IMR-90 (cell line): ENCODE measurements at regions not wholly inside any gene's neighbourhood (a gene's known extent, or its start where the extent isn't known, plus 50 kb on each side); places are given as distances from the start of the nearest gene placed in this dataset.

Experiments
- ATAC-seq: fragments of 200-7000 bp; cut with Tn5 transposase; 2 replicates; pipeline ENCODE4 v1.9.1; 2020; ENCODE audit warnings: low read depth, mild to moderate bottlenecking, moderate library complexity
- BruUV-seq: library from RNA; stranded (reverse); fragments of 400-500 nt; replicated peaks from 2 replicates; lab custom pipeline; 2021; lab: Mats Ljungman, UMichigan
- CTCF ChIA-PET: fragments of 300-600 bp; formaldehyde crosslinking; extraction: SDS; loops from one replicate; lab custom pipeline; 2021; ENCODE audit warnings: antibody characterized with exemption; lab: Yijun Ruan, JAX
- POLR2A ChIA-PET: fragments of 300-600 bp; sonication (Branson Sonifier 250); formaldehyde crosslinking; loops from one replicate; lab custom pipeline; 2022; ENCODE audit warnings: antibody characterized with exemption; ENCODE audit not compliant: unreplicated experiment; lab: Charles Lee
- DNase-seq: peaks from one replicate; pipeline ENCODE4 v3.0.0; 2013
- H2AFZ ChIP-seq: replicated peaks from 2 replicates; pipeline ENCODE3; 2013; ENCODE audit warnings: low read length, mild to moderate bottlenecking; ENCODE audit not compliant: poor library complexity
- H2AK5ac ChIP-seq: 2 replicates; pipeline ENCODE4 v1.6.1; 2013; ENCODE audit warnings: low read depth, low read length, inconsistent platforms
- H2AK9ac ChIP-seq: replicated peaks from 2 replicates; pipeline ENCODE3; 2013; ENCODE audit warnings: mild to moderate bottlenecking, low read depth, low read length, moderate library complexity; ENCODE audit not compliant: poor library complexity
- H2BK120ac ChIP-seq: 2 replicates; pipeline ENCODE4 v1.6.1; 2013; ENCODE audit warnings: low read depth, low read length, inconsistent platforms
- H2BK15ac ChIP-seq: 3 replicates; pipeline ENCODE4 v1.6.1; 2013; ENCODE audit warnings: low read depth, low read length, inconsistent platforms
- H2BK20ac ChIP-seq: 2 replicates; pipeline ENCODE4 v1.6.1; 2013; ENCODE audit warnings: low read depth, mild to moderate bottlenecking, inconsistent platforms, low read length, moderate library complexity
- H2BK5ac ChIP-seq: 2 replicates; pipeline ENCODE4 v1.6.1; 2013; ENCODE audit warnings: mild to moderate bottlenecking, low read depth, low read length, inconsistent platforms; ENCODE audit not compliant: poor library complexity, severe bottlenecking
- H3K14ac ChIP-seq: replicated peaks from 2 replicates; pipeline ENCODE4 v1.6.1; 2013; ENCODE audit warnings: low read depth, low read length, inconsistent platforms
- H3K18ac ChIP-seq: 2 replicates; pipeline ENCODE4 v1.6.1; 2013; ENCODE audit warnings: low read depth, low read length, control low read depth
- H3K23ac ChIP-seq: 2 replicates; pipeline ENCODE4 v1.6.1; 2013; ENCODE audit warnings: low read depth, low read length, inconsistent platforms
- H3K27ac ChIP-seq: 2 replicates; pipeline ENCODE4 v1.5.1; 2013; ENCODE audit warnings: mild to moderate bottlenecking, control low read depth, low read length; ENCODE audit not compliant: insufficient read depth
- H3K27me3 ChIP-seq: 2 replicates; pipeline ENCODE4 v1.6.1; 2013; ENCODE audit warnings: low read length; ENCODE audit not compliant: control insufficient read depth, insufficient read depth
- H3K36me3 ChIP-seq: 2 replicates; pipeline ENCODE4 v1.6.1; 2013; ENCODE audit warnings: low read length, mixed read lengths; ENCODE audit not compliant: control insufficient read depth, insufficient read depth
- H3K4ac ChIP-seq: 2 replicates; pipeline ENCODE4 v1.6.1; 2013; ENCODE audit warnings: low read depth, low read length, inconsistent platforms
- H3K4me1 ChIP-seq: 2 replicates; pipeline ENCODE4 v1.6.1; 2013; ENCODE audit warnings: low read length, mixed read lengths; ENCODE audit not compliant: control insufficient read depth, insufficient read depth
- H3K4me2 ChIP-seq: 2 replicates; pipeline ENCODE4 v1.6.1; 2013; ENCODE audit warnings: low read depth, mild to moderate bottlenecking, control low read depth, low read length, moderate library complexity
- H3K4me3 ChIP-seq: 2 replicates; pipeline ENCODE4 v1.5.1; 2013; ENCODE audit warnings: low read depth, mild to moderate bottlenecking, control low read depth, low read length, moderate library complexity; ENCODE audit not compliant: insufficient read depth
- H3K56ac ChIP-seq: 2 replicates; pipeline ENCODE4 v1.6.1; 2013; ENCODE audit warnings: low read length, inconsistent platforms; ENCODE audit not compliant: insufficient read depth; ENCODE audit errors: extremely low read depth
- H3K79me1 ChIP-seq, 2 experiments: 2 replicates each; pipeline ENCODE4 v1.6.1; 2013; ENCODE audit warnings: low read length in 2 of 2, inconsistent platforms in 1 of 2, low read depth in 1 of 2
- H3K9ac ChIP-seq: 2 replicates; pipeline ENCODE4 v1.6.1; 2013; ENCODE audit warnings: low read depth, low read length, control low read depth
- H3K9me1 ChIP-seq: 2 replicates; pipeline ENCODE4 v1.6.1; 2013; ENCODE audit warnings: low read length, inconsistent platforms; ENCODE audit not compliant: insufficient read depth
- H3K9me3 ChIP-seq: 2 replicates; pipeline ENCODE4 v1.6.1; 2013; ENCODE audit warnings: low read length; ENCODE audit not compliant: control insufficient read depth, insufficient read depth
- H4K20me1 ChIP-seq: 2 replicates; pipeline ENCODE4 v1.6.1; 2013; ENCODE audit warnings: low read length, inconsistent platforms; ENCODE audit not compliant: insufficient read depth
- H4K5ac ChIP-seq: 2 replicates; pipeline ENCODE4 v1.6.1; 2013; ENCODE audit warnings: mild to moderate bottlenecking, low read depth, low read length, control low read depth
- H4K8ac ChIP-seq, 2 experiments: 2 replicates each; pipeline ENCODE4 v1.6.1; 2013; ENCODE audit warnings: low read depth in 2 of 2, low read length in 2 of 2, control low read depth in 1 of 2, inconsistent platforms in 1 of 2
- H4K91ac ChIP-seq: 2 replicates; pipeline ENCODE4 v1.6.1; 2013; ENCODE audit warnings: low read depth, low read length, inconsistent platforms; ENCODE audit not compliant: insufficient read depth
- CEBPB ChIP-seq: IDR thresholded peaks from 2 replicates; pipeline ENCODE4 v1.6.1; 2012; ENCODE audit warnings: low read depth, low read length, improper control_type of control experiment
- CHD1 ChIP-seq: IDR thresholded peaks from 2 replicates; pipeline ENCODE4 v1.6.1; 2012; ENCODE audit warnings: low read depth, low read length, improper control_type of control experiment
- FOS ChIP-seq: fragments of 150-350 bp; IDR thresholded peaks from 2 replicates; pipeline ENCODE4 v1.6.1; 2016; ENCODE audit warnings: low read depth, low read length
- MAZ ChIP-seq: IDR thresholded peaks from 2 replicates; pipeline ENCODE4 v1.6.1; 2012; ENCODE audit warnings: low read depth, mild to moderate bottlenecking, low read length, improper control_type of control experiment, moderate library complexity, borderline replicate concordance
- POLR2A ChIP-seq: IDR thresholded peaks from 2 replicates; pipeline ENCODE4 v1.6.1; 2012; ENCODE audit warnings: mild to moderate bottlenecking, low read depth, low read length
- RCOR1 ChIP-seq: IDR thresholded peaks from 2 replicates; pipeline ENCODE4 v1.6.1; 2012; ENCODE audit warnings: mild to moderate bottlenecking, low read length, improper control_type of control experiment; ENCODE audit not compliant: insufficient replicate concordance
- RFX5 ChIP-seq: IDR thresholded peaks from 2 replicates; pipeline ENCODE4 v1.8.0; 2012; ENCODE audit warnings: low read depth, mild to moderate bottlenecking, low read length, moderate library complexity
- WGBS, 2 experiments: methylation state at CpG; one replicate each; pipeline versions ENCODE4 v1.1.5 to v1.1.7; 2013; ENCODE audit warnings: missing lambda C conversion rate in 2 of 2; ENCODE audit not compliant: insufficient read length in 1 of 2; ENCODE audit errors: extremely low coverage in 2 of 2; 5-methylcytosine and 5-hydroxymethylcytosine counted together
- dilution Hi-C: fragments of 300-500 bp; cut with HindIII; formaldehyde crosslinking; loops from one replicate; pipeline ENCODE4 v1.14.3; 2018; ENCODE audit warnings: low sequenced_read_pairs; ENCODE audit not compliant: unreplicated experiment
- in situ Hi-C: fragments of 300-500 bp; cut with MboI; formaldehyde crosslinking; loops from 3 replicates; pipeline ENCODE4 v1.14.3; 2019; ENCODE audit warnings: low sequenced_read_pairs, inconsistent platforms, mixed read lengths
- intact Hi-C: fragments of 100-400 bp; cut with micrococcal nuclease; formaldehyde crosslinking; loops from 2 replicates; pipeline ENCODE4 v1.10.0; 2022
- TF ChIP-seq, protein P1 (sequence below): fragments of 150-350 bp; IDR thresholded peaks from 2 replicates; pipeline ENCODE4 v1.6.1; 2017; ENCODE audit warnings: mild to moderate bottlenecking, antibody characterized with exemption, low read length, low read depth
- TF ChIP-seq, protein P2 (sequence below): fragments of 150-350 bp; IDR thresholded peaks from 2 replicates; pipeline ENCODE4 v1.6.1; 2016; ENCODE audit warnings: low read depth, mild to moderate bottlenecking, low read length, moderate library complexity, borderline replicate concordance

DNA sequence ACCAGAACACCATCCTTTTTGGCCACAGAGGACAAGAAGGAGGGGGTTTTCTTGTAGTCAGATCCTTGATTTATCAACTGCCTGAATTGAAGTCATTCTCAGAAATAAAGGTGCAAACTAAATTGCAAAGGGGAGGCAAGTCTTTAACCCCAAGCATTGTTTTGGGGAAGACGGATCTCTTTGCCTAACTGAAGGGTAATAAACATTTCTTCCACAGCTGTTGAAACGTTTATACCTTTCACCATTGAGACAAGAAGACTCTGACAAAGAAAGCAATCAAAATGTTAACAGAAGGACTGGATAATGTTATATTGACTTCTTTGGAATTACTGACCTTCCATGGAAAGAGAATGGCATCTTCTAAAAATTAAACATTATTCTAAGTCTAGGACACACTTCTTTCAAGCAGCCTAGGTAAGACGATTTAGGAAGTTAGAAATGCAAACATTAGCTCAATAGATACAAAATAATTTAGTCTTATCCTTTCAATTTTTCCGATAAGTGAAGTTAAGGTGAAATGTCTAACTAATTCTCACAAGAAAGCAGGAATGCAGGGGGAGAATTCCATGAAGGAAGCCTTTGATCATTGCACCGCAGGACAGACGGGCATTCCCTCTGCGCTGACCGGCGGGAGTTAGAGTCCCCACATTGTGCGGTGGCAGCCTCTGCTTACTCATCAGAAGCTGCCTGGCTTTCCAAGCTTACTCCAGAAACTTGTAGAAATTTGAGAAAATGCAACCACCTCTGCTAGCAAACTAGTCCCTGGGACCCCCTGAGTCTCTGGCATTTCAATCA lies 69.4 kb upstream of the COPS8 start:
- no peak overlapping the region for H4K91ac ChIP-seq
- no peak overlapping the region for H2AK5ac ChIP-seq
- no peak overlapping the region for H3K18ac ChIP-seq
- WGBS, 2 experiments: 95% methylated on average over 6 of the region's 10 CpGs; no CpG with 5 or more reads in 1 of the 2 experiments
- H3K56ac ChIP-seq: no peak overlapping the region
- no peak overlapping the region for H2AFZ ChIP-seq
- no peaks in the 10 kb centered on the region for H3K36me3 ChIP-seq
- TF ChIP-seq POLR2A: no peak
- no peak for TF ChIP-seq RCOR1
- no peak for TF ChIP-seq FOS
- TF ChIP-seq, protein P1, sequence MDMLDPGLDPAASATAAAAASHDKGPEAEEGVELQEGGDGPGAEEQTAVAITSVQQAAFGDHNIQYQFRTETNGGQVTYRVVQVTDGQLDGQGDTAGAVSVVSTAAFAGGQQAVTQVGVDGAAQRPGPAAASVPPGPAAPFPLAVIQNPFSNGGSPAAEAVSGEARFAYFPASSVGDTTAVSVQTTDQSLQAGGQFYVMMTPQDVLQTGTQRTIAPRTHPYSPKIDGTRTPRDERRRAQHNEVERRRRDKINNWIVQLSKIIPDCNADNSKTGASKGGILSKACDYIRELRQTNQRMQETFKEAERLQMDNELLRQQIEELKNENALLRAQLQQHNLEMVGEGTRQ: no peak
- TF ChIP-seq, protein P2, sequence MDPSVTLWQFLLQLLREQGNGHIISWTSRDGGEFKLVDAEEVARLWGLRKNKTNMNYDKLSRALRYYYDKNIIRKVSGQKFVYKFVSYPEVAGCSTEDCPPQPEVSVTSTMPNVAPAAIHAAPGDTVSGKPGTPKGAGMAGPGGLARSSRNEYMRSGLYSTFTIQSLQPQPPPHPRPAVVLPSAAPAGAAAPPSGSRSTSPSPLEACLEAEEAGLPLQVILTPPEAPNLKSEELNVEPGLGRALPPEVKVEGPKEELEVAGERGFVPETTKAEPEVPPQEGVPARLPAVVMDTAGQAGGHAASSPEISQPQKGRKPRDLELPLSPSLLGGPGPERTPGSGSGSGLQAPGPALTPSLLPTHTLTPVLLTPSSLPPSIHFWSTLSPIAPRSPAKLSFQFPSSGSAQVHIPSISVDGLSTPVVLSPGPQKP: no peak
- no peak for TF ChIP-seq CHD1
- no peak for TF ChIP-seq RFX5
- TF ChIP-seq MAZ: no peak
- no peak for TF ChIP-seq CEBPB
- H3K23ac ChIP-seq: no peak overlapping the region
- H2AK9ac ChIP-seq: no peak overlapping the region
- intact Hi-C loops: no loop called here
- ATAC-seq (no peak), DNase-seq (no peak)
- H4K20me1 ChIP-seq: no peaks in the 10 kb centered on the region
- H2BK15ac ChIP-seq: no peak overlapping the region
- ChIA-PET POLR2A (no interaction called here), CTCF (no interaction called here)
- no peak overlapping the region for H2BK20ac ChIP-seq
- no peak overlapping the region for H4K5ac ChIP-seq
- no peak overlapping the region for H3K14ac ChIP-seq
- H3K4ac ChIP-seq: no peak overlapping the region
- no TSS peak for BruUV-seq
- no peak overlapping the region for H3K4me3 ChIP-seq
- H3K79me1 ChIP-seq: no peaks in the 10 kb centered on the region
- no peak overlapping the region for H4K8ac ChIP-seq
- H3K9ac ChIP-seq: no peak overlapping the region
- H2BK5ac ChIP-seq: no peak overlapping the region
- dilution Hi-C loops: no loop called here
- H3K4me2 ChIP-seq: no peak overlapping the region
- no peak overlapping the region for H3K27ac ChIP-seq
- no peaks in the 10 kb centered on the region for H3K9me1 ChIP-seq
- H3K9me3 ChIP-seq: peaks cover 5% of the 10 kb centered on the region
- peaks cover 2% of the 10 kb centered on the region for H3K4me1 ChIP-seq
- H2BK120ac ChIP-seq: no peak overlapping the region
- H3K27me3 ChIP-seq: peaks cover 15% of the 10 kb centered on the region
- in situ Hi-C loops: no loop called here
